Adrenal gland (tissue), 9 donors: ENCODE measurements at regions not wholly inside any gene's neighbourhood (a gene's known extent, or its start where the extent isn't known, plus 50 kb on each side); places are given as distances from the start of the nearest gene placed in this dataset.

Experiments used
- DNase-seq, 7 donors: peaks; one replicate each; pipeline ENCODE4 v3.0.0-alpha.2; 2019 to 2020
- H3K27ac ChIP-seq, 5 donors: fragments of 200-600 bp; sonication (generic) in 4 of 5; 1 replicate in 3 of 5; 2 replicates in 2 of 5; pipeline versions ENCODE4 v1.5.1 to v1.8.0; 2016 to 2020; ENCODE audit warnings: mild to moderate bottlenecking in 1 of 5
- H3K27me3 ChIP-seq: fragments of 200-600 bp; 2 replicates; pipeline ENCODE4 v1.8.0; 2021
- H3K36me3 ChIP-seq, 2 donors: fragments of 200-600 bp; replicated peaks in 1 of 2; 1 replicate in 1 of 2; 2 replicates in 1 of 2; pipeline versions ENCODE4 v1.5.1 to v1.8.0; 2018 to 2022
- H3K4me1 ChIP-seq, 2 donors: fragments of 200-600 bp; replicated peaks in 1 of 2; 1 replicate in 1 of 2; 2 replicates in 1 of 2; pipeline versions ENCODE4 v1.5.1 to v1.8.0; 2018 to 2021
- H3K4me3 ChIP-seq, 4 donors: fragments of 200-600 bp; sonication (generic) in 3 of 4; one replicate each; pipeline ENCODE4 v1.5.1; 2016 to 2018
- H3K9me3 ChIP-seq, 3 donors: fragments of 200-600 bp; sonication (generic) in 1 of 3; replicated peaks in 1 of 3; 1 replicate in 2 of 3; 2 replicates in 1 of 3; pipeline versions ENCODE4 v1.5.1 to v1.8.0; 2016 to 2021
- CTCF ChIP-seq, 6 experiments: fragments of 450-650 bp in 4 of 6; fragments of 200-600 bp in 2 of 6; sonication (generic) in 1 of 6; IDR thresholded peaks; 1 replicate in 5 of 6; 2 replicates in 1 of 6; pipeline versions ENCODE4 v1.5.1 to v1.8.0; 2016 to 2021; ENCODE audit warnings: antibody characterized with exemption in 6 of 6, mild to moderate bottlenecking in 2 of 6, moderate library complexity in 1 of 6
- POLR2A ChIP-seq, 2 donors: fragments of 450-650 bp; IDR thresholded peaks; one replicate each; pipeline ENCODE4 v1.6.1; 2017; ENCODE audit warnings: antibody characterized with exemption in 2 of 2, mild to moderate bottlenecking in 2 of 2, moderate library complexity in 1 of 2
- WGBS, 4 donors: extraction: QIAGEN DNeasy Blood & Tissue Kit in 2 of 4; methylation state at CpG; one replicate each; pipeline versions ENCODE4 v1.1.5 to v1.1.7; 2013 to 2017; 5-methylcytosine and 5-hydroxymethylcytosine counted together
- intact Hi-C, 2 donors: fragments of 100-400 bp; cut with DNase I; formaldehyde crosslinking; loops; one replicate each; pipeline versions ENCODE4 v1.14.1 to v1.15.0; 2022 to 2023
- donor health status: healthy with polysubstance abuse.
- donor health status: Bipolar disorder and iron deficiency.
- donor health status: DM: yes; HTN: yes; CAD: no.
- donor health status: DM: no; HTN: no; CAD: no.
- donor health status: DM: no; HTN: no; CAD: no.

GRCh38 chr11:30110691-30111090 lies 93.9 kb upstream of the KCNA4 start:
- intact Hi-C loops, result no loop called here
- H3K4me3 ChIP-seq, result no peak overlapping the region
- no peaks in the 10 kb centered on the region for H3K36me3 ChIP-seq
- no peaks in the 10 kb centered on the region for H3K27me3 ChIP-seq
- no peaks in the 10 kb centered on the region for H3K4me1 ChIP-seq
- no peak overlapping the region for H3K27ac ChIP-seq
- TF ChIP-seq CTCF (IDR thresholded peaks at IDR 0.05) (no peak), POLR2A (IDR thresholded peaks at IDR 0.05) (no peak)
- peak in 1 of 7 donors; percentile 62 for DNase-seq
- H3K9me3 ChIP-seq, result no peaks in the 10 kb centered on the region
- 85 to 90% (median 89%) methylated on average over 3 of the region's 3 CpGs for WGBS, 4 donors

- H3K9me3 ChIP-seq, result no peaks in the 10 kb centered on the region
- H3K4me1 ChIP-seq, result no peaks in the 10 kb centered on the region
- no peaks in the 10 kb centered on the region for H3K36me3 ChIP-seq
- WGBS, 4 donors, result 56 to 68% (median 62%) methylated on average over 1 of the region's 1 CpG
- no peak overlapping the region for H3K4me3 ChIP-seq
- no peak overlapping the region for H3K27ac ChIP-seq
- TF ChIP-seq CTCF (IDR thresholded peaks at IDR 0.05) (no peak), POLR2A (IDR thresholded peaks at IDR 0.05) (no peak)
- no peaks in the 10 kb centered on the region for H3K27me3 ChIP-seq
- no peak for DNase-seq
- intact Hi-C loops, result no loop called here
Measured at GRCh38 chr11:30111786-30112185, 95.0 kb upstream of the KCNA4 start.

DNA sequence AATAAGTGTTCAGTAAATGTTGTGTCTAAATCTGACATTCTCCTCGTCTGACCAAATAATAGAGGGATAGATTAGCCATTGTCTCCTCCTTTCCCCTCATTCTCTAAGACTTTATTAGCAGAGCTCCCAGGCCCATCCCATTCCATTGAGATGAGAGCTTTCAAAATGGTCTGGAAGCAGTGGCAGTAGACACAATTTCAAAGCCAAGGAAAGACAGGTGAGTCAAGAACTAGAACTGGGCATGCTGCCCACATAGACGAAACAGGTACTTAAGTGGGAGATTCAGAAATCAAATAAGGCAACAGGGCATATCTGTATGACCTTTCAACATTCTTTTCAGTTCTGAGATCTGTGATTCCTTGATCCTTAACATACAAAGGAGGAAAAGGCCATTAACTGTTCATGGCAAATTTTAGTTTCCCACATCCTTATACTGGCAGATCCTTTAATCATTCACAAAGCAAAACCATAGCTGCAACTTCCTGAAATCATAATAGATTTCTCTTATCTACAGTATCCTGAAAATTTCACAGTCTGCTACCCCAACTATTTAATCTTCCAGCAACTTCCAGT lies 96.6 kb upstream of the KCNA4 start:
- TF ChIP-seq CTCF (IDR thresholded peaks at IDR 0.05), result no peak
- no peak for TF ChIP-seq POLR2A (IDR thresholded peaks at IDR 0.05)
- Histone ChIP-seq H3K4me1 (no peaks in the 10 kb centered on the region), H3K9me3 (no peaks in the 10 kb centered on the region), H3K4me3 (no peak overlapping the region), H3K27ac (no peak overlapping the region), H3K27me3 (no peaks in the 10 kb centered on the region), H3K36me3 (no peaks in the 10 kb centered on the region)
- DNase-seq, result no peak
- intact Hi-C loops, result no loop called here
- 41 to 55% (median 47%) methylated on average over 2 of the region's 2 CpGs for WGBS, 4 donors

GRCh38 chr11:30116512-30116911 lies 99.7 kb upstream of the KCNA4 start:
- intact Hi-C loops, result no loop called here

More at GRCh38 chr11:30116512-30116911, 99.7 kb upstream of the KCNA4 start:
- no peaks in the 10 kb centered on the region for H3K36me3 ChIP-seq
- H3K27ac ChIP-seq, result no peak overlapping the region
- DNase-seq, result no peak
- H3K9me3 ChIP-seq, result no peaks in the 10 kb centered on the region
- no peaks in the 10 kb centered on the region for H3K4me1 ChIP-seq
- TF ChIP-seq POLR2A (IDR thresholded peaks at IDR 0.05) (no peak), CTCF (IDR thresholded peaks at IDR 0.05) (no peak)
- H3K27me3 ChIP-seq, result no peaks in the 10 kb centered on the region
- H3K4me3 ChIP-seq, result no peak overlapping the region
- 78 to 96% (median 90%) methylated on average over 1 of the region's 1 CpG for WGBS, 4 donors
